NT2/D1 (cell line): ENCODE measurements at regions not wholly inside any gene's neighbourhood (a gene's known extent, or its start where the extent isn't known, plus 50 kb on each side); places are given as distances from the start of the nearest gene placed in this dataset.

ENCODE experiments used
- SUZ12 ChIP-seq: IDR thresholded peaks from 2 replicates; pipeline ENCODE4 v1.6.1; 2011; ENCODE audit not compliant: insufficient read length, insufficient read depth; ENCODE audit errors: extremely low read depth
- YY1 ChIP-seq: IDR thresholded peaks from 2 replicates; pipeline ENCODE4 v1.6.1; 2011; ENCODE audit not compliant: insufficient read length, insufficient read depth
- ZNF274 ChIP-seq: IDR thresholded peaks from 2 replicates; pipeline ENCODE4 v1.6.1; 2011; ENCODE audit warnings: mild to moderate bottlenecking, low read depth, low read length

DNA sequence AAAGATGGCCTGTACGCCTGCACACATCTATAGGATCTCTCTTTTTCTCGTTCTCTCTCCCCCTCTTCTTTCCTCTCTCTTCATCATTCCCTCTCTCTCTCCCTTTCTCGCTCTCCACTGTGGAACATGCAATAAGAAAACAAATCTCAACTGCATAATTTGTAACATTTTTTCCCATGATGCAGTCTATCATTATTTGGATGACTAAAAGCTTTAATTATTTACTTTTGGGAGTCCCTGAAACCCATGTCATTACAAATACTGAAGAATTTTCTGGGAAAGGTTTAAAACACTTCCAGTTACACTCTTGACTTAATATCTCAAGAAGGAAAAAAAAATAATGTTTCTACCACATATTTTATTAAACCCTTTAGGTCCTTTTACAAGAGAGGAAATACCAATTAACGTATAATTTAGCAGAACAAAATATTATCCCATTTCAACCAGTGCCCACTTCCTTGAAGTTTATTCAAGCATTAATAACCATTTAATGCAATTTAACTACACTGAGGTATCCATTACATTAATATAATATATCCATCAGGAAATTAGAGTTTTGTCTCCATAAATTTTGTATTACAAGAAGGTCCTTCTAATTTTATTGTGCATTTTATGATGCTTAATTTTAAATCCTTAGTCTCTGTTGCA is 1615.2 kb upstream of the ACVR2A start:
- TF ChIP-seq ZNF274 (no peak), SUZ12 (no peak), YY1 (no peak)
